Loucy (cell line): ENCODE measurements at regions not wholly inside any gene's neighbourhood (a gene's known extent, or its start where the extent isn't known, plus 50 kb on each side); places are given as distances from the start of the nearest gene placed in this dataset.

Experiments
- H2AFZ ChIP-seq: fragments of 200-600 bp; sonication (generic); 2 replicates; pipeline ENCODE4 v1.6.0; 2016; ENCODE audit warnings: antibody characterized with exemption, mild to moderate bottlenecking, low read length, moderate library complexity
- H3F3A ChIP-seq: fragments of 200-600 bp; 2 replicates; pipeline ENCODE4 v1.6.0; 2016; ENCODE audit warnings: antibody characterized with exemption, low read depth, mild to moderate bottlenecking
- H3K27me3 ChIP-seq: fragments of 200-600 bp; sonication (generic); 2 replicates; pipeline ENCODE4 v1.6.1; 2014; ENCODE audit warnings: low read length, mild to moderate bottlenecking; ENCODE audit not compliant: insufficient read depth, poor library complexity, severe bottlenecking
- H3K36me3 ChIP-seq: fragments of 200-600 bp; sonication (generic); 2 replicates; pipeline ENCODE4 v1.6.1; 2016; ENCODE audit warnings: low read length; ENCODE audit not compliant: insufficient read depth
- H3K4me1 ChIP-seq: fragments of 200-600 bp; sonication (generic); 2 replicates; pipeline ENCODE4 v1.5.1; 2014; ENCODE audit warnings: low read length, mild to moderate bottlenecking; ENCODE audit not compliant: insufficient read depth, poor library complexity, severe bottlenecking
- H3K4me2 ChIP-seq: fragments of 200-600 bp; sonication (generic); 2 replicates; pipeline ENCODE4 v1.6.0; 2014; ENCODE audit warnings: antibody characterized with exemption, low read length, low read depth, mild to moderate bottlenecking; ENCODE audit not compliant: poor library complexity, severe bottlenecking
- H3K4me3 ChIP-seq: fragments of 200-600 bp; sonication (generic); 2 replicates; pipeline ENCODE4 v1.5.1; 2014; ENCODE audit warnings: low read length, mild to moderate bottlenecking, mixed read lengths; ENCODE audit not compliant: poor library complexity, severe bottlenecking
- H3K79me2 ChIP-seq: fragments of 200-600 bp; sonication (generic); 2 replicates; pipeline ENCODE4 v1.6.1; 2014; ENCODE audit warnings: low read length; ENCODE audit not compliant: insufficient read depth
- H3K9ac ChIP-seq: fragments of 200-600 bp; sonication (generic); 2 replicates; pipeline ENCODE4 v1.6.0; 2014; ENCODE audit warnings: mild to moderate bottlenecking, low read depth, low read length, moderate library complexity; ENCODE audit not compliant: poor library complexity, severe bottlenecking
- H3K9me2 ChIP-seq: fragments of 200-600 bp; sonication (generic); replicated peaks from 2 replicates; pipeline ENCODE4 v1.6.1; 2016; ENCODE audit warnings: low read depth, low read length, mixed read lengths
- H3K9me3 ChIP-seq: fragments of 200-600 bp; sonication (generic); 2 replicates; pipeline ENCODE4 v1.6.1; 2014; ENCODE audit warnings: mild to moderate bottlenecking, antibody characterized with exemption, low read length, low read depth; ENCODE audit not compliant: insufficient read depth
- H4K20me1 ChIP-seq: fragments of 200-600 bp; sonication (generic); 2 replicates; pipeline ENCODE4 v1.6.0; 2014; ENCODE audit warnings: antibody characterized with exemption, low read length, mild to moderate bottlenecking; ENCODE audit not compliant: insufficient read depth, poor library complexity, severe bottlenecking
- EZH2phosphoT487 ChIP-seq: fragments of 200-600 bp; IDR thresholded peaks from 2 replicates; pipeline ENCODE4 v1.6.1; 2018; ENCODE audit warnings: antibody characterized with exemption, mild to moderate bottlenecking, moderate library complexity, borderline replicate concordance
- TF ChIP-seq, protein P1 (sequence below): fragments of 200-600 bp; sonication (generic); conservative IDR thresholded peaks from 2 replicates; pipeline ENCODE4 v1.5.1; 2014; ENCODE audit warnings: mild to moderate bottlenecking, antibody characterized with exemption, low read length

DNA sequence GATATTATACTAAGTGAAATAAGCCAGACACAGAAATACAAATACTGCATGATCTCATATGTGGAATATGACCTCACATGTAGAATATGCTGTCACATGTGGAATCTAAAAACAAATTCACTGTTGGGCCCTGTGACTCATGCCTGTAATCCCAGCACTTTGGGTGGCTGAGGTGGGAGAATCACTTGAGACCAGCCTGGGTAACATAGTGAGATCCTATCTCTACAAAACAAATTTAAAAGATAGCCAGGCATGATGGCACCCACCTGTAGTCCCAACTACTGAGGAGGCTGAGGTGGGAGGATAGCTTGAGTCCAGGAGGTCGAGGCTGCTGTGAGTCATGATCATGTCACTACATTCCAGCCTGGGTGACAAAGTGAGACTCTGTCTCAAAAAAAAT lies 160.3 kb downstream of the PTEN start:
- no peaks in the 10 kb centered on the region for H3K9me3 ChIP-seq
- no peak overlapping the region for H2AFZ ChIP-seq
- peaks cover 13% of the 10 kb centered on the region for H3K4me1 ChIP-seq
- H3K27me3 ChIP-seq = no peaks in the 10 kb centered on the region
- no peak overlapping the region for H3K4me2 ChIP-seq
- H3K9ac ChIP-seq = no peak overlapping the region
- no peak for TF ChIP-seq EZH2phosphoT487
- TF ChIP-seq, protein P1, sequence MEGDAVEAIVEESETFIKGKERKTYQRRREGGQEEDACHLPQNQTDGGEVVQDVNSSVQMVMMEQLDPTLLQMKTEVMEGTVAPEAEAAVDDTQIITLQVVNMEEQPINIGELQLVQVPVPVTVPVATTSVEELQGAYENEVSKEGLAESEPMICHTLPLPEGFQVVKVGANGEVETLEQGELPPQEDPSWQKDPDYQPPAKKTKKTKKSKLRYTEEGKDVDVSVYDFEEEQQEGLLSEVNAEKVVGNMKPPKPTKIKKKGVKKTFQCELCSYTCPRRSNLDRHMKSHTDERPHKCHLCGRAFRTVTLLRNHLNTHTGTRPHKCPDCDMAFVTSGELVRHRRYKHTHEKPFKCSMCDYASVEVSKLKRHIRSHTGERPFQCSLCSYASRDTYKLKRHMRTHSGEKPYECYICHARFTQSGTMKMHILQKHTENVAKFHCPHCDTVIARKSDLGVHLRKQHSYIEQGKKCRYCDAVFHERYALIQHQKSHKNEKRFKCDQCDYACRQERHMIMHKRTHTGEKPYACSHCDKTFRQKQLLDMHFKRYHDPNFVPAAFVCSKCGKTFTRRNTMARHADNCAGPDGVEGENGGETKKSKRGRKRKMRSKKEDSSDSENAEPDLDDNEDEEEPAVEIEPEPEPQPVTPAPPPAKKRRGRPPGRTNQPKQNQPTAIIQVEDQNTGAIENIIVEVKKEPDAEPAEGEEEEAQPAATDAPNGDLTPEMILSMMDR = no peak
- H3K36me3 ChIP-seq = no peaks in the 10 kb centered on the region
- no peak overlapping the region for H3K4me3 ChIP-seq
- no peaks in the 10 kb centered on the region for H3F3A ChIP-seq
- H4K20me1 ChIP-seq = no peaks in the 10 kb centered on the region
- H3K9me2 ChIP-seq = no peaks in the 10 kb centered on the region
- no peaks in the 10 kb centered on the region for H3K79me2 ChIP-seq

DNA sequence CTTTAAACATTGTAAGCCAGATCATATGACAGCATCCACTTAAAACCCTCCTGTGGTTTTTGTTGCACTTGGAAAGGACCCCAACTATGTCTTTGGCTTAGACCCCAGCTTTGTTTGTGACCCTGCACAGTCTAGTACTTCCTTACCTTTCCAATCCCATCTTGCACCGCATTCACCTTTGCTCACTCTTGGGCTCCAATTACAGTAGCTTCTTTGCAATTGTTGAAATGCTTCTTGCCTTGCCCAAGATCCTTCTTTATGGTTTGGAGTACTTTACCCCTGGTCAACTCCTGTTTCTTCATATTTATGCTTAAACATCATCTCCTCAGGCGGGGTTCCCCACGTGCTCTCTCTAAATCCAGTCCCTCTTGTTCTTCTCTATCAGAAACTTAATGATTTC lies 162.6 kb downstream of the PTEN start:
- Histone ChIP-seq H3K9ac (no peak overlapping the region), H3K9me3 (no peaks in the 10 kb centered on the region), H3K4me3 (no peak overlapping the region), H3K36me3 (no peaks in the 10 kb centered on the region), H3K27me3 (no peaks in the 10 kb centered on the region), H3K4me2 (no peak overlapping the region), H3K9me2 (no peaks in the 10 kb centered on the region), H4K20me1 (no peaks in the 10 kb centered on the region), H3F3A (no peaks in the 10 kb centered on the region), H3K79me2 (no peaks in the 10 kb centered on the region), H3K4me1 (peaks cover 25% of the 10 kb centered on the region), H2AFZ (no peak overlapping the region)
- no peak for TF ChIP-seq EZH2phosphoT487
- TF ChIP-seq, protein P1 = no peak

DNA sequence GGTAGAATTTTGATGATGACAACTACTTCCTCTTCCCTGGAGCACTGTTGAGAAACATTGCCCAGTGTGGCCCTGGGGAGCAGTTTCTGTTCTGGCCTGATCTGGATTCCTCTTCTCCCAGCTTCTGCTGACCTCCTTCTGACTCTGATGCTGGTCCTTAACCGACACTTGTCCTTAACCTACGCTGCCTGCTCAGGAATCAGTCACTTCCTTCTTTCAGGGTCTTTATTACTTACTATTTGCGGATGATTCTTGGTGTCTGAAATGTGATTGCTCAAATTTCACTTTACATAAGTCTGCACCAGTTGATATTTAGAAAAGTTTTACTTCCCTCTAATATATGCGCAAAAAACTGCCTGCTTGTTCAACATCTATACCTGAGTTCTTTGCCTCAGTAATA lies 164.1 kb downstream of the PTEN start:
- TF ChIP-seq, protein P1 = no peak
- TF ChIP-seq EZH2phosphoT487 = no peak
- Histone ChIP-seq H3F3A (no peaks in the 10 kb centered on the region), H3K9ac (peak overlapping the region; percentile 5), H3K4me3 (no peak overlapping the region), H3K4me1 (peaks cover 25% of the 10 kb centered on the region), H2AFZ (peak overlapping the region; percentile 76; the same call in 1 of the 2 replicates), H3K79me2 (no peaks in the 10 kb centered on the region), H4K20me1 (no peaks in the 10 kb centered on the region), H3K36me3 (no peaks in the 10 kb centered on the region), H3K27me3 (no peaks in the 10 kb centered on the region), H3K9me2 (no peaks in the 10 kb centered on the region), H3K4me2 (peak overlapping the region; percentile 30), H3K9me3 (no peaks in the 10 kb centered on the region)
